ENCODE measurements at regions not wholly inside any gene's neighbourhood (a gene's known extent, or its start where the extent isn't known, plus 50 kb on each side); places are given as distances from the start of the nearest gene placed in this dataset.

- no peak for DNase-seq
Measured at GRCh38 chr5:147037515-147038205, 159.1 kb upstream of the PPP2R2B start.

DNA sequence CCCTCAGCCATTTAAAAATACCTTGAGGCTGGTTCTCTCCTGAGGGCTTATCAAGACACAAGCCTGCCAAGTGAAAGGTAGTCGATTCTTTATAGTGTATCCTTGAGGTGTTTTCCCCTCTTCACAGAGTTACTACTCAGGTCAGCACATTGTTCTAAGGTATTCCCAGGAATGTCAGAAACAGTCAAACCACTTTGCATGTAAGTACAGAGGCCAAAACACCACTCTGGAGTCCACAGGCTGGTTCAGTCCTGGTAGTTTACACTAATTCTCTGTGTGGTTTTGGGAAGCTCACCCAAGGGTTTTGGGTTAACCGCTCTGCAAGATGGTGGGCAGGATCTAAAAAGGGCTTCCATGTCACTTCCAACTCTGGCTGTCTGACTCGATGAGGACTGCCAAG, 162.3 kb upstream of the PPP2R2B start:
- no peak for DNase-seq

DNA sequence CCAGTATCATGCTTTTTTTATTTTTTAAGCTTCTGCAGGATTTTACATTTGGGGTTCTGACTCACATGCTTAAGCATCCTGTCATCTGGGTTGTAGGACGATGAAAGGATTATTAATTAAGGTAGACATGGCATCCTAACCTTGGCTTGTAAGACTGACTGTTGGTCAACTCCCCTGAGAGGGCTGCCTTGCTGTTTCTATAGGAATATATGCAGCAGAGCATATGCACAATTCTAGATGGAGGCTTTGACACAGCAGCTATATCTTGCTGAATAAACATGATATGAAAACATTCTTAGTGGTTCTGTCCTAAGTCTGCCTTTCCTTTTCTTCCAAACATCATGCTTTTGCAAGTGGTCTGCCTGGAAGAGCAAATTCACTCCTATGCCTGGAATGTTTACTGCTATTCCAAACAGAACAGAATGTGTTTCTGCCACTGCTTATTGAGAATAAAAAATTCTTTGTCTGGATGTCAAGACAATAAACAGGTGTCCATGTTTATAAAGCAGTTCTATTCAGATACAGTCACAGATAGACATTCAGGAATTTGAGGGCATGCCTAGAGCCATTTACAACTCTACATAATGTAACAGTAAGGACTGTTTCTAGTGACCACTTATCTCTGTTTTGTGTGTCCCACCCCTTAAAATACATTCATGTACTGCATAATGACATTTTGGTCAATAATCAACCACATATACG, 166.2 kb upstream of the PPP2R2B start:
- no peak for DNase-seq

GRCh38 chr5:147045290-147045689, 166.7 kb upstream of the PPP2R2B start:
- DNase-seq = no peak

- no peak for DNase-seq
Measured at GRCh38 chr5:147046281-147046680, 167.7 kb upstream of the PPP2R2B start.

DNA sequence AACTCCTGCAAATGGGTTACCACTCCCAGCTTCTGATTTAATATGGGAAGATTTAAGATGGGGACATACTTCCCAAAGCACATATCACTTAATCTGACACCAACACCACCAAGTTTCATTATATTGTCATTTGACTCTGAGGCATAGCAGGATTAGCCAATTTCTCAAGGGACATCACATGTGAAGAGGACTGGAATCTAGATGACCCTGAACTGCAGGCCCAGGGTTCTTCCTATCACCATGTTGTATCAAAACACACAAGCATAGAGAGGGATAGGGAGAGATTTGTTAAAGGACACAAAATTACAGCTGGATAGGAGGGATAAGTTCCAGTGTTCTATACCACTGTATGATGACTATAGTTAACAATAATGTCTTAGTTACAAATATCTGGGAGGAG, 168.3 kb upstream of the PPP2R2B start:
- DNase-seq = no peak

DNA sequence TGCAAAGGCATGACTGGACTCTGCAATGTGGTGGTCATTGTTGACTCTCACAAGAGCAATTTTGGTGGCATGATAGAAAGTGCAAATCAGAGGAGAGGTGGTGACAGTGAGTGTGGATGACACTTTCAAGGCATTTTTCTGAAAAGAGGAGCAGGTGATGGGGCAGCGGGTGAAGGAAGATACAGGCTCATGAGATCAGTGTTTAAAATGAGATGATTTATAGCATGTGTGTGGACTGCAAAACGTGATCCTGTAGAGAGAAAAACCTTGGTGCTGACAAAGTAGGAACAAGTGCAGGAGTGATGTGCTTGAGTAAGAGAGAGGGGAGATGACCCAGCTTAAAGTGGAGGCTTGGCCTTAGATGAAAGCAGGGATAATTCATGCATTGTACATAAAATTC, 171.2 kb upstream of the PPP2R2B start:
- DNase-seq = no peak

DNA sequence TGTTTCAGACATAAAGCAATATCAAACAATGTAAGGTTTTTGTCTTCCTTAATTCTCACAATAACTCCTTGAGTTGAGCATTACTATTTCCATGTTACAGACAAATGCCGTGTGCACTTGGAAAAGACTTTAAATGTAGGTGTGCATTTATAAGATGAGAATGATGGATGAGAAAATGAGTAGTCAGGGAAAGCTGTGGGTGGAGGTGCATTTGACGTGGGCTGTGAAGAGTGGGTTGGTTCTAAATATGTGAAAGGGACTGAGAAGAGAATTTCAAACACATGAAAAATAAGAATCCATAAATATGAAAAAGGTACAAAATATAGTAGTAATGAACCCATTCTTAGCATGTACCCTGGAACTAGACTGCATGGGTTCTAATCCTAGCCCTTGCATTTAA, 171.6 kb upstream of the PPP2R2B start:
- no peak for DNase-seq

DNA sequence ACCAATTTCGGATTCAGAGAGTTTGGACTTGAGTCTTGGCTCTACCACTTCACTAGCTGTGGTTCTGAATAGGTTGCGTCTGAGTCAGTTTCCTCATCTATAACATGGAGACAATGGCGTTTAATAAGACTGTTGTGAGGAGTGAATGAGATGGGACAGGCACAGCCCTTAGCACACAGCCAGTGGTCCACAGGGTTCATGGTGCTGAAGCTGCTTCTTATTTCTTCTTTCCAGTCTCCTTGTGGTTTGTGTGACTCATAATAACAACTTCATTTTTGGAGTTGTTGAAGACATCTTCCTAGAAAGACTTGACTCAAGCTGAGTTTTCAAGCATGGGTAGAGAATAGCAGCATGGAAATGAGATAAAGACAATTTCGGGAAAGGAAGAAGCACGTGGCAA, 172.6 kb upstream of the PPP2R2B start:
- DNase-seq = no peak

- DNase-seq = no peak
Measured at GRCh38 chr5:147052519-147052918, 174.0 kb upstream of the PPP2R2B start.

DNA sequence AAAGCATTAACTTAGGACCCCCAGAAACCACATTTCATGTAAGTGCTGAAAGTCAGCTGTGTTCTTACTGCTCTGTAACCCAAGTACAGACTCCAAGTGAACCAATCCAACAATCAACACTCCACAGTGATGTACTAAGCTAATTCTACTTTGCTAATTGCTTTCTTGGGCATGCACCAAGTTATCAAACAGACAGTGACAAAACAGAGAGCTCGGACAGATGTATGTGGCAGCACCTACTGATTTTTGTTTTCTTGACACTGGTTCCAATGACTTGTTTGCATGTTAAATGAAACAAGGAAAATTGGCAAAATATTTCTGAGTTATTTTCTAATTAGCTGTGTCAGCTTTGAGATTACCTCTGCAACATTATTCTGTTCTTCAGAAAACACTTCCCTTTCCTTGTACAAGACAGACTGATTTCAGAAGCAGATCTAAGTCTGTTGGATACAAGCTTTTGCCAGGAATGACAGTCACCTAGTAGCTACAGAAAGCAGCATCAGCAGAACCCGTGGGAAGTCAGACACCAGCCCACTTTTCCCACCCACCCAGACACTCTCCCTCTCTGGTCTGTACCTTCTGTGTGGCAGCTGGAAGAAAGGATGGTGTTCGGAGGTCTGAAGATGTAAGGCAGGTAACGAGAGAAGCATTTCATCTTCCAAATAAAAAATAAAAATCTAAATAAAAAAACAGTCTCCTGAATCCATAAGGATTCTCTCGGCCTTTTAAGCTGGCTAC, 176.7 kb upstream of the PPP2R2B start:
- no peak for DNase-seq

DNA sequence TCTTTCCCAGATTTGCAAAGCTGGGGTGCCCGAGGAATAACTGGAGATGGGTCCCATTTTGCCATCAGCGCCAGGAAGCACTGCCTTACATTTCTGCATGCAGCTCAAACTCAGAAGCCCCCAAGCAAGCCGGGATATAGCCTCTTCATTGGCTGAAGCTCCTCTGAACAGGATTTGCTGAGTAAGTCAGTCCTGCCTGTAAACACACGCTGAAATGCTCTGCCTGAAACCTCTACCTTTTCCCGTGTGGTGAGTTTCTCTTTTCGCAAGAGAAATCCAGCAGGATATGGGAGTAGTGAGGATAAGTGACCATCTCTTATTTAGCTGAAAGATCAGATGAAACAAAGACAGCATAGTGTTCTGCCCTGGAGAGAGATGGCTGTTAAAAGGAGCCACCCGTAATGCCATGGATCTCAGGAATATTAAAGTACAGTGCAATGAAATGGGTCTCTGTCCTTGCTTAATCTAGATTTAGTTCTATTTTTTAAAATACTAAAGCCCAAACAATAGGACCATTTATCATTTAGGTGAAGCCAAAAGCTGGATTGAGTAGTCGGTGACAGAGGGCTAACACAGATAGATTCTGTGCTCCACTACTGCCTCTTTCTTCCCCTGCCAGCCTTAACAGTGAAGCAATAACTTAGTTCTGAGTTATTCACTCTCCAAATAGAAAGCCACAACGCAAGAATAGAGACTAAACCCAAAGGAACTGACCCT, 177.5 kb upstream of the PPP2R2B start:
- no peak for DNase-seq

- DNase-seq = no peak
Measured at GRCh38 chr5:147057051-147057450, 177.8 kb upstream of the STK32A start.

- no peak for DNase-seq
Measured at GRCh38 chr5:147061431-147061830, 173.4 kb upstream of the STK32A start.

- DNase-seq = no peak
Measured at GRCh38 chr5:147062427-147062826, 172.4 kb upstream of the STK32A start.

DNA sequence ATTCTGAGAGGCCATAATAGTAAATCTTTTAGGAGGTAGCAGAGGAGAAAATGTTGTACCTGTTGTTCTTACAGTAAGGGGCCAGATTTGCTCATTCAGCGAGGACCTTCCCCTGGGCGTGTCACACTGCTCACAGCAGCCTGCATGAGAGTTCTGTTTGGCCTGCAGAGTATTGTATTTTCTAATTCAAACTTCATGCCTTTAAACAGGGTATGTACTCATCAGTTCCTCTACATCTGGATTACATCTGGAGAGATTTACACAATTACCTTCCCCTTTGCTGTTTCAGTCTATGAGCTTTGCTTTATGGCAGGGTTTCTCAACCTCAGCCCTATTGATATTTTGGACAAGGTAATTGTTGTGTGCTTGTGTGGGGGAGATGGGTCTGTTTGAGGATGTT, 170.9 kb upstream of the STK32A start:
- DNase-seq = no peak

- no peak for DNase-seq
Measured at GRCh38 chr5:147065071-147065470, 169.8 kb upstream of the STK32A start.

DNA sequence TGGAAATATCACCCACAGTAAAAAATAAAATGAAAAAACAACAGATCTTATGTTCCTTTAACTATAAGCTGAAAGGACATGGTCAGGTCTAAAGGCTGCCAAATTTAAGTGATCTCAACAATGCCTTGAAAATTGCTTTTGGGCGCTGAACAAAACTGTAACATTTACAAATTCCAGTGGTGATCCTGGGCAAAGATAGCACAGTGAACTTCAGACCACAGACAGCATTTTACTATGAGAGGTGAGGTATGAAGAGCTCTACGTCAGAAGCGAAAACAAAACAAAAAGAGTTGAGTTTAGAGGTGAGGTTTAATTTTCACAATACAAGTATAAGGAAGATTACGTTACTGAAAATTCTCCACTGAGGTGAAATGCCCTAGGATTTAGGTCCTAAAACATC, 165.8 kb upstream of the STK32A start:
- no peak for DNase-seq

- DNase-seq = no peak
Measured at GRCh38 chr5:147072622-147073021, 162.2 kb upstream of the STK32A start.

DNA sequence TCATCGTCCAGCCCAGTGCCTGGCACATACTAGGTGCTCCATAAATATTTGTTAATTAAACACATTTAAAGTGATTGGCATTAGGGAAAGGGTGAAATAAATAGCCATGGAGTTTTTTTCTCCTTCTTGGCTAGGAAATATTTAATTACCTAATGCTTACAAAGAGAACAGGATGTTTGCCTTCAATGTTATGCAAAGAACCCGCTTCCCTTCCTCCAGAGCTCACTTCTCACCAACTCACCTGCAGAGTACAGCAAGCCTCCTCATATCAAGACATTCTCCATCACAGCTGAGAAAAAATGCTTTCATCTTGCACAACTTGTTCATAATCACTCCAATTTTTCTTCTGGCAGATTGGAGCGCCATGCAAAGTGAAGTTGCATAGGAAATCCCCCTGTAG, 161.7 kb upstream of the STK32A start:
- DNase-seq = no peak

DNA sequence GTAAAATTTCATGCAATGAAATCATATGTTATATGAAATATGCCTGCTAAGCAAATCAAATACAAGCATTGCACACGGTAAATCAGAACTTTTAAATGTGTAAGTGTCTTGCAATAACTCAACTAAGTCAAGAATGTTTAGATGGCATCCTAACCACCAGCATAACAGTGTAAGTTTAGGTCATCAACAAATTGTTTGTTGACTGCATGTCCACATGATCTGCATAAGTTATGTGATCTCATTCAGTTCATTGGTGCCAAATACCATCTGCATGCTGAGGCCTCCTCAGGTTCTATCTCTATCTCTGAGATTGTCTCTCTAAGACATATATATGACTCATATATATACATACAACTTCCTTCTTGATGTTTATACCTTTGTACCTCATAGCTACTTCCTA, 159.6 kb upstream of the STK32A start:
- no peak for DNase-seq

DNA sequence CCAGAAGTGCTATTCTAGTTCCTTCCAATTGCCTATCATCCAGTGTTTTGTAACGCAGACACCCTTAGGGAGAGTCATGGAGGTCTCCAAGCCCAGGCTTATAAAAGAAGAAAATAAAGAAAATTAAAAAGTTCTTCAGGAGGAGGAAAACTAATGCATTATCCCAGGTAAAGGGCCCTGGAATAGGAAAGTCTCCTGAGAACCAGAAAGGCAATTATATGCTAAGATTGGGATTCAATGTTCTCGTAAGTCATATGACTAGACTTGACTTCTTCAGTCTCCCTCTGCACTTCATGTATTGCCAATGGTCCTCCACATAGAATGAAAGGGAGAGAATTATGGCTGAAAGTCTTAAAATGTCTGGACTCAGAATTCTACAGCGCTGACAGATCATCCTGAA, 154.4 kb upstream of the STK32A start:
- DNase-seq = no peak

DNA sequence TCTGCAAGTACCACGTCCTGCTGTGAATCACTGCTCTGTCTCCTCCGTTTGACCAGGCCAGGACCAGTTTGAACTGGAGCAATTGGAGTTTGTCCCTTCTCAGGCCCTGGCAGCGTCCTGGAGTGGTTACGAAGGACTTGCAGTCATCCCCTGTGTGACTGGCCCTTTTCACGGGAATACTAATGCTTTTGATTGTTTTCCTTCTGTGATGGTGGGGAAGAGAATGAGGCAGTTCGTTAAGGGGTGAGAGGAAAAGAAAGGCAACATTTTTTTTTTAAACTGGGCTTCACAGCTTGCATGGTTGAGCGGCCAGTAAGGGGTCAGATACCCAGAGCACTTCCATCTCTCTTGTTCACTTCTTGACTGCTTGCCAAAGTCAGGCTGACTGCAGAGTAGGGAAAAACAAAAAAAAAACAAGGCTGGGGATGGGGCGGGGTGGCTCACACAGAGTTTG, 153.5 kb upstream of the STK32A start:
- no peak for DNase-seq

Measured in NCI-H1930 (cell line).